IPS DF 19.7 (cell line): ENCODE measurements at regions not wholly inside any gene's neighbourhood (a gene's known extent, or its start where the extent isn't known, plus 50 kb on each side); places are given as distances from the start of the nearest gene placed in this dataset.
A peak's percentile ranks its signal among the peaks of the same experiment; 100 is the strongest.
"Not testable (repeated sequence)": the region's sequence is repeated elsewhere in the genome, so short reads cannot be mapped to it uniquely, and the experiment has no call there.

ENCODE experiments used
- DNase-seq: peaks from one replicate; pipeline ENCODE4 v3.0.0-alpha.2; 2013; ENCODE audit warnings: low read depth, low spot score

DNA sequence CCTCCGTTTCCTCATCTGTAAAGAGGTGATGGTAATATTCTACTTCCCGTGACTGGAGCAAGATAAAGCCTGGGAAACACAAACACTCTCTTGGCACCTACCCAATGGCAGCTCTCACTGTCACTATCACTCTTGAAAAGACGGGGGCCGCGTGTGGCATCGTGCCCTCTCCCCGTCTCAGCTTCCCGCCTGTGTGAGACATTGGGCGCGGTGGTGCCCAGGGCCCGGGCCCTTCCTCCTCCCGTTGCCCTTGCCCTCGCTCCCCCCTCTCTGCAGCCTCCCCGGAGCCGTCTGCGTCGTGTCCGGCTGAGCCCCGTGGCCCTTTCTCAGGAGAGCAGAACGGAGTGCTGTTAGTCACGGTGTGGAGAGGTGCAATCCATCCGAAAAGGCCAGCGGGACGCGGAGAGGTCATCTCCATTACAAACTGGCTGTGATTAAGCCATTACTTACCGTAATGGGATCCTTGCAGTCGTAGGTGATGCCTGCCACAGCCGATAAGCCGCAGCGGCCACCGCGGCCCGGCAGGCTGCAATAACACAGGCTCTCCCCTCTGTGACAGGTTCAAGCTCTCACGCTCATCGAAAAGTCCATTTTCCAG lies 156.4 kb upstream of the ZC3H12A start:
- no peak for DNase-seq

DNA sequence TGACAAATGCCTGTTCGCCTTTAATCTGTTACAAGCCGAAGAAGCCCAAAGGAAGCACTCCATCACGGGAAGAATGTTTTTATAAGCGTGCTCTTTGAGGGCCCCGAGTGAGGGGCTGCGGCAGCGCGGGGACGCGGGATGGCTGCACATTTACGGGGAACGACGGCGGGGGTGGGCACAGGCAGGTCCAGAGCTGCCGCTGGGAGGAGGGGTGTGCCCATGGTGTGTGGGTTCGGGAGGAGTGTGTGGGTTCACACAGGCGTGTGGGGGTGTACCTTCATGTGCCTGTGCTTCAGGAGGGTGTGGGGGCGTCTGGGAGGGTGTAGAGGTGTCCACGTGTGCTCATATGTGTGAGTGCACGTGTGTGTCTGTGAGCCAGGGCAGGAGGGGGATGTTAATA lies 155.9 kb upstream of the ZC3H12A start:
- no peak for DNase-seq

DNA sequence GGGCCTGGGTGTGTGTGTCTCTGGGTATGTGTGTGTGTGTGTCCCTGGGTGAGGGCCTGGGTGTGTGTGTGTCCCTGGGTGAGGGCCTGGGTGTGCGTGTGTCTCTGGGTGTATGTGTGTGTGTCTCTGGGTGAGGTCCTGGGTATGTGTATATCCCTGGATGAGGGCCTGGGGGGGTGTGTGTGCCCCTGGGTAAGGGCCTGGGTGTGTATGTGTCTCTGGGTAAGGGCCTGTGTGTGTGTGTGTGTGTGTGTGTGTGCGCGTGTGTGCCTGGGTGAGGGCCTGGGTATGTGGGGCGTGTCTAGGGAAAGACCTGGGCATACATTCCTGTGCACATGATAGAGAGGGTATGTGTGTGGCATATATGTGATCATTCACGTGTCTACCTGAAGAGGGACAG lies 155.1 kb upstream of the ZC3H12A start:
- no peak for DNase-seq

DNA sequence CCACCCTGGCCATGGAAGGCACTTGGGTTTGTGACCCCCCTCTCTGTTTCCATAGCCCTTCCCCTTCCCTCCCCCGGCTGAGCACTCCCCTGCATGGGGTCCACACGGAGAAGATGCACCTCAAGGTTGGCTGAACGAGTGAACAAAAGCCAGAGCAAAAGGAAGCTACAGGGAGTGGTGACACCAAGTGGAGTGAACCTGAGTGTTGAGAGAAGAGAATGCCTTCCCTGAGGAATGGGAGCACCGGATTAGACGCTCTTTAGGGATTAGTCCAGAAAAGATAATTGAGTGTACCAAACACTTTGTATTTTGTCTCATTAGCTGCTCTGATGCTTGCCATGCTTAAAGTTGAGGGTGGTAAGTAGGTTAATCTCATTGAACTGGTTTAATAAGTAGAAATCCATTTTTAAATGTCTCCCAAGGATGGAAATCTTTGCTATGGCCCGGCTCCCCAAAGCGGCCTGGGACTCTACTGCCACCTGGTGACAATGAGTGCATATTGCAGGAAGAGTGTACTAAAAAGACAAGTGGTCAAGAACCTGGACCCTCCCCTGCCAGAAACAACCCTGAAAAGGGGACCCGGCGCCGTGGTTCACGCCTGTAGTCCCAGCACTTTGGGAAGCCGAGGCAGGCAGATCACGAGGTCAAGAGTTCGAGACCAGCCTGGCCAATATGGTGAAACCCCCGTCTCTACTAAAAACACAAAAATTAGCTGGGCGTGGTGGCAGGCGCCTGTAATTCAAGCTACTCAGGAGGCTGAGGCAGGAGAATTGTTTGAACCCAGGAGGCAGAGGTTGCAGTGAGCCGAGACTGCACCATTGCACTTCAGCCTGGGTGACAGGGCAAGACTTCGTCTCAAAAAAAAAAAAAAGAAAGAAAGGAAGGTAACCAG lies 150.6 kb upstream of the ZC3H12A start:
- no peak for DNase-seq

DNA sequence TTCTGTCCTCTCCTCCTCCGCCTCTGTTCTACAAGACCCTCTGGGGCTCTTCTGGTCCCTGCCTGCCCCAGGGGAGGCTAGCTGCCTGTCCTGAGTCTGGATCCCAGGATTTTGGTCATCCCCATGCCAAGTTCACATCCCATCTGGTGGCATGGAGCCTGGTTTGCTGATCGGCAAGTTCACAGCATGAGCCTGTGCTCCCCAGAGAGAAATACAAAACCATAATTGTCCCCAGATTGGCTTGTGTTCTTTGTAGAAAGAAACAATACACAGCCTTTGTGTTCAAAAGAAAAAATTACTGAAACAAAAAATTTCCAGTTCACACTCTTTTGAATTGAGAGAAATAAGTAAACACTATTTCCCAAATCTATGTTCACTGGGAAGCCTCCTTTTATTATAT lies 149.4 kb upstream of the ZC3H12A start:
- DNase-seq = no peak

DNA sequence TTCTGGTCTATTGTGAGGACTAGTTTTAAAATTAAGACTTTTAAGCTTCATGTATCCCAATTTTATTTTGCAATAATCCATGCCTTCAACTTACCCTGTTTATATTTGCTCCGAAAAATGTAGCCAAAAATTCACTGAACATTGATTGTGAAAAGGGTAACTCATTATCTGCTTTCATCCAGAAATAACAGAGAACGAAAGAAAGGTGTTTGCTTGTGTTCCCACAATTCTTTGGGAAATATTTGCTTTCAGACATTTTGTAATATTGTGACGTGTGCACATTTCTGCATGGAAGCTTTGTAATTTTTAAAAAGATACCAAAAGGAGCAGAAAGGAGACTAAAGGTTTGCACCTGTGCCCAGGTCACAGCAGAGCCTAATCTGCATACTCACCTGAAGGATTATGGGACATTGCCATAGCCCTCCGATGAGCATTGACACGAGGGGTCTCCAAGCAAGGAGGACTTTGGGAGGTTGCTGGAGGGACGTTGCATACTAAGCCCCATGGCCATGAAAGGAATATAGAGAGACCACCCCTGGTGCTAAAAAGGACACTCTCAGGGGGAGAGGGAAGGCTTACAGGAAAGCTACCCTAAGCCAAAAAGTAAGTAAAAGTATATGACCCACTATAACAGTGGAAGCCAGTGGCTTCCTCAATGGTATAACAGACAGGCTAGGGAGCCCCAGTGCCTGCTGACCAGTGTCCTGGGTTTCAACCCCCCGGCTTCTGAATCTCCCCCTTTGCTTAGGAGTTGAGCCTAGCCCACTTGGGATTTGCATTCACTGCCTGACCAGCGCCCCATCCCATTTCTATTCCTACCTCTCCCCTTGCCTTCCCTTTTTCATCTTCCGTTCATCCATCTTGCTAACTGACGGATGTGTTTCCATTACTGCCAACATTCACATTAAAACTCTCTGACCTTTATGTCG lies 148.6 kb upstream of the ZC3H12A start:
- no peak for DNase-seq

DNA sequence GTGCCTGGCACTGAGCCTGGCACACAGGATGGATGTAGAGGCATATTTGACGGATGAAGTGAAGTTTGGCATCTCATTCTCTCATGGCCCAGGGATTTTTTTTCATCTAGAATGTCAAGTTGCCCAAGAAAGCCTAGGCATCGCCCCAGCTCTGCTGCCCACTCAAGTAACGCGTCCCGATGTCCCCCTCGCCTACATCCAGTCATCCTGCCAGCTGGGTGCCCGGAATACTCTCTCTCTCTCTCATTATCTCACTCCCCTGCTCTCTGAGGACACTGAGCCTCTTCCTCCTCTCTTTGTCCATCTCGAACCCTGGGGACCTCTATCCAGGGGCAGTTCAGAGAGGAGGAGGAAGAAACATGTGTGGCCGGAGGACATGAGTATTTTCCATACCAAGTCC lies 142.3 kb upstream of the ZC3H12A start:
- DNase-seq = no peak

DNA sequence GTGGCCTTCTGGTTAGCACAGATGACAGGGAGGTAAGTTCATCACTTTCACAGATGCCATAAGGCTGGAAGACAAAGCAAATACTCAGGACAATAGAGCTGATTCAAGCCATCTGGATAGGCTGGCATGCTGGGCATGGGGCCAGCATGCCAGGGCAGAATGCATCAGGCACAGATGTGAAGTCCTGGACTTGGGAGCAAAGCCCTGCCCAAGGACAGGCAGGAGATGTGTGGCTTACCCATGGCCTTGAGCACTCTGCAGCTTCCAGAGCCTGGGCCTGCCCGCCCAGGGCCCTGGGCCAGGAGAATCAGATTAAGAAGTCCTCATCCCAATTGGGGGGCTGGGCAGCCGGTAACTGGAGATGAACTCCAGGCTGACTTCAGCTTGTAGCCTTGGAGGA lies 135.7 kb upstream of the ZC3H12A start:
- no peak for DNase-seq

DNA sequence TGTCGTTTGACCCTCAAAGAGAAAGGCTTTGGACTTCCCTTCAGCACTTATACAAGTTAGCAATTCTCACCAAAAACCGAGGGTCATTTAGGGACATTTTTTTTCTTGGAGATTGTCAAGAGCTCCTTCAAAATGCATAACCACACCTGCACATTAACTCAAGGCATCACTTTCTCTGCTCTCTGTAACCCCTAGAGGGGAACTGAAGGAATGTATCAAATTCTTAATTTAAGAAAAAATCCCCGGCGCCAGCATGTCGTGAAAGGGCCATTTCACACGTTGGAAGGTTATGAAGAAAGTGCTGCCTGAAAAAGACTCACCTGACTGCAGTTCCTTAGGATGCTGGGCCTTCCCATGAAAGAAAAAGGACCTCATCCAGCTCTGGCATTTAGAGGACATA lies 131.6 kb upstream of the ZC3H12A start:
- DNase-seq = no peak

DNA sequence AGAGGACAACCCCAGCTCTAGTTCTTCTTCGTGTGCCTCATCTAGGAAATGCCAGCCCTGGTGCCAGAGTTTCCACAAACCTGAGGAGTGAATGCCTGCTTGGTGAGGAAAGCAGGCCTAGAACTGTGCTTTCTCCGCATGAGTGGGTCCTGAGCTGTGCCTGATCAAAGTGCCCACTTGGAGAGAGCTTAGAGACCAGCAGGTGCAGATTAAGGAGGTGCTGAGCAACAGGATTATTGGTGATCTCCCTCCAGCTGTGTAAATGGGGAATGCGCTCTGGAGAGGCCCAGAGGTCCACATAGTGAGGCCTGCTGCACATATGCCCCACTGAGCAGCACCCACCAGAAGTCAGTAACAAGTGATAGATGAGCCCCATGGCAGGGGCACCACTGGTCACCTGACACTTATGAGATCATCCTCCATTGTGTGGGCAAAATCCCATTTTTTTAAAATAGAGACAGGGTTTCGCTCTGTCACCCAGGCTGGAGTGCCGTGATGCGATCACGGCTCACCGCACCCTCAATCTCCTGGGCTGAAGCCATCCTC lies 127.2 kb upstream of the ZC3H12A start:
- DNase-seq = no peak

DNA sequence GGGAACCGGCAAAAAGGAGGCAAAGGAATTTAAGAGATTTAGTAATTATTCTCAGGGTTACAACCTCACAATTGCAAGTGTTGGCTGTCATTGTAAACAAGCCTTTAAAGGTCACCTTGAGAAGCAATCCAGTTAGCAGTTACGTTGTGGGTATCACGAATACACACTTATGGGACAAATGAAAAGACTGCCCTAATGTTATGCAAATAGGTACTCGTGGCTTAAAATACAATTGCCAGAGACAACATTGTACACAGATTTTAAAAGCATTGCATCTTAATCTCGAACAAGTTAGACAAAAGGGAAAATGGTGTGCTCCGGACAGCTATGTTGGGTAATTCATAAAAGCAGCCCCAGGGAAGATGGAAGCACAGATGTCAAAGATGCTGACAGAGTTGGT lies 120.5 kb upstream of the ZC3H12A start:
- DNase-seq = no peak

DNA sequence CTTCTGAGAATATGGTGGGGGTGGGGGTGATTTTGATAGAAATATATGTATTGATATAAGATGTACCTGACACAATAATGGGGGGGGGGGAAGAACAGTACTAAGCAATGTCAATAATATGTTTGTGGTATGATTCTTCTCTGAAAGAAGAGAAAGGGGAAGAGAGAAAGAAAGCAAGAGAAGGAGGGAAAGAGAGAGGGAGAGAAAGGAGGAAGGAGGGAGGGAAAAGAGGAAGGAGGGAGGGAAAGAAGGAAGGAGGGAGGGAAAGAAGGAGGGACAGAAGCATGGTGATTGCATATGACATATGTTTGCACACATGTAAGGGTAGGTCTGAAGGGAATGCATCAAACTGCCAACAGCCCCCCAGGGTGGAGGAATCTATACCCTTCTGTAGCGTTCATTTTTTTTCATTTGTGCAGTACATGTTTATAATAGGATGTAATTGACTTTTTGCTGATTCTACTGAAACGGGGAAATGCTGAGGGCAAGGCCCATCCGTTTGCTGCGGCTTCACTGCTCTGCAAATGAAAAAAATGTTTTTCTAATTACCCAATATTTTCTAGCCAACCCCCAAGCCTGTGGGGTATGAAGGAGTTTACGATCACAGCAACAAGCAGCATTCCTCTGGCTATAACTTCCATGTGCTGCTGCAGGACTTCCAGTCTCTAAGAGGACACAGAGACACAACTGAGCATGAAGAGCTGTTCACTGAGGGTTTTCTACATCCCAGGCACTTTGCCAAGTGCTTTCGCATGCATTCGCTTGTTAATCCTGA lies 119.3 kb upstream of the ZC3H12A start:
- no peak for DNase-seq

DNA sequence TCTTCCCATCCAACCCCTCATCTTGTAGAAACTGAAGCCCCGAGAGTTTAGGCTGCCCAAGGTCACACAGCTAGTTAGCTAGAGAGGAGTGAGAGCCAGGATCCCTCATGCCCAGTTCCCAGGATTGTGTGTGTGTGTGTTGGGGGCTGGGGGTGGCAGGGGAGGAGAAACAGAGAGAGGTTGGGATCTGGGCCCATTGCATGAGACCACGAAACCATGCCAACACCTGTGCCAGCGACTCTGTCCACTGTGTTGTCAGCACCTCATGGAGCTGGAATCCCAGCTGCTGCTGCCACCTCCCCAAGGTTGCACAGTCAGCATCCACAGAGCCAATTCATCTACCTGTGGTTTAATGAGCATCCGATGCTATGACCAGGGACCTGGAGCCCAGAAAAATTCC lies 115.4 kb upstream of the ZC3H12A start:
- no peak for DNase-seq

DNA sequence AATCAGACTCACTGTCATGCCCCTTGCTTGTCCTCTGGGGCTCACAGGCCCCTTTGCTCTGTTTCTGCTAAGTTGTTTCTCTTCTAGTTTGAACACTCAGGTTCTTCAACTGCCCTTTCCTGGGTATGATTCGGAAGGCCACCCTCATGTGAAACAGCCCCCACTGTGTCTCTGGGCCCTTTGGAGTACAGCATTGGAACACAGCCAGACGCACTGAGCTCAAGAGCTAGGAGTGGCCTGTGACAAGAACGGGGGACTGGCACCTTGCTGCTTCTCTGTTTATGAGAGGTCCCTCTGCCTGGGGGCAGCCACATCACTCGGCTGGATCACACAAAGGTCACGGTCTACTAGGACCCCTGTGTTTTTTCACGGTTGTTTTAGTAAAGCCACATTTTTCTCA lies 114.4 kb upstream of the ZC3H12A start:
- DNase-seq = no peak

DNA sequence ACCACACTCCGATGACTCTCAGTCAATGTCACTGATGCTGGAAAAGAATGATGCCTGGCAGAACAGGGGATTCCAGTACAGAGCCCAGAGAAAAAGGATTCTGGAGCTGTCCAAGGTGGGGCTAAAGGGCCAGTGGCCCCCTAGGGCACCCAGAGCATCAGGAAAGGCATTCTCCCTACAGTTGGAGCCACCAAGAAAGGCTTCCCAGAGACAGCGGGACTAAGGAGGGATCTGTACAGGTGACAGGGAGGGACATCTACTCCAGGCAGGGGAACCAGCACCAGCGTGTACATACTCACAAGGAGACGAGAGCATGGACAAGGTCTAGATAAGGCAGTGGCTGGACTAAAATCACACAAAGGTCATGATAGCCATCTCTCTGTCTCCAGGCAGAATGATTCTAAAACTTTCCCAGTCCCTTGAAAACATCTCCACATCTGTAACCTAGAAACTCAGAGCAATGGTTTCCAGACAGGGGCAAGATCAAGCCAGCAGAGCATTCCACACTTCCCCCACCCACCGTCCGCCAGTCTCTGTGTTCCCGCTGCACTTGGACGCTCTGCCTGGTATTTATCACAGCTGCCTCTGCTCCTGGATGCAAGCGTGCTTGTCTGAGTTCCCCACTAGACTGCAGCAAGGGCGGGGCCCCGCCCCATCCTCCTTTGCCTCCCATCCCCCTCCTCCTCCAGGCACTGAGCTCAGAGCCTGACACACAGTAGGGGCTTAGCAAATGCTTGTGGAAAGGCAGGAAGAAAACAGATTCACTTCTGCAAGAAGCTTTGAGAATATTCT lies 111.6 kb upstream of the ZC3H12A start:
- peak; percentile 48 for DNase-seq

DNA sequence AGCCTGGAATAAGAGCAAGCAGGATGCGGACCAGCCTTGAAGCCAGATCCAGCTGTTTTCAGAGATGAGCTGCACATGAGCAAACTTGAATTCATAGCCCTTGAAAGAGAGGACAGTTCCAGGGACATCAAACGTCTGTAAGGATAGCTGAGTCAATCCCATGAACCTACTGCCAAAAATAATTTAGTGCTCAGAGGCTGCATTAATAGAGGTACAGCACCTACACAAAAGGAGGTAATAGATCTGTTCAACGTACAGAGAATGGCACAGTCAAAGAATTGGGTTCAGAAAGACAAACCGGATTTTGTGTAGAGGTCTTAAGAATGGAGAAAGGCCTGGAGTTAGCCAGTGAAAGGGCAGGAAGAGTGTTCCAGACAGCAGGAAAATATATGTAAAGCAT lies 110.8 kb upstream of the ZC3H12A start:
- no peak for DNase-seq

DNA sequence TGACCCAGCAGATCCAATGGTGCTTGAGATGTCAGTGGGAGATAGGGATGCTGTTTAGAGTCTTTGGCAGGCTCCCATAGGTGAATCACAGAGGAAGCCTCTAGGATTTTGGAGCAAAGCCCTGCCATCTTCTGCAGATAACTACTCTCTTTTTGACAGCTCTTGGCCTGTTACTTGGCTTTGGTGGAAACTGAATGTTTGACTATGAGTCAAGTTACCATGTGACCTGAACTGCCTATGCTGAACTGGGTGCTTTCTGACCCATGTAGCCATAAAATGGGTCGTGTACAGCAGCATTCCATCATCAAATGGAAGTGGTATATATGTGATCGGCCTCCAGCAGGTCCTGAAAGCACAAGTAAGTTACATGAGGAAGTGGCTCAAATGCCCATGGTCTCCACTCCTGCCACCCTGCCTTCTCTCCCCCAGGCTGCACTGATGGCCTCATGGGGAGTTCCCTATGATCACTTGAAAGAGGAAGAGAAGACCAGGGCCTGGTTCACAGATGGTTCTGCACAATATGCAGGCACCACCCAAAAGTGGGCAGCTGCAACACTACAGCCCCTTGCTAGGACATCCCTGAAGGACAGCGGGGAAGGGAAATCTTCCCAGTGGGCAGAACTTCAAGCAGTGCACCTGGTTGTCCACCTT lies 105.6 kb upstream of the ZC3H12A start:
- not testable (repeated sequence) for DNase-seq

DNA sequence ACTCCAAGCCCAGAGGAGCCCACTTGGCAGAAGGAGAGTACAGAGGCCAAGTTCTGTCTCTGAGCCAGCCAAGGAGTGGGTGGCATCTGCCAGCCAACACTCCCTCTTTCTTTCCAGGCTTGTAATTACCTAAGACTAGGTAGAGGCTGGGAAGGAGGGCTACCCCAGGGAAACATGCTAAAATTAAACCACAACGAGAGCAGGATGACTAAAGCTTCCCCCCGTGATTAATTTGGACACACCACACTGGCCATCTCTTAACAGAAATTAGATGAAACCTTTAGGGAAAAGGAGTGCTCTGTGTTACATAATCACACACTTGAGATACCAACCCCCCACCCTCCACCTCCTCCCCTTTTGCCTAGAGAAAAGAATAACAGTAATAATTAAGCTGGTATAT lies 102.1 kb upstream of the ZC3H12A start:
- DNase-seq = no peak

DNA sequence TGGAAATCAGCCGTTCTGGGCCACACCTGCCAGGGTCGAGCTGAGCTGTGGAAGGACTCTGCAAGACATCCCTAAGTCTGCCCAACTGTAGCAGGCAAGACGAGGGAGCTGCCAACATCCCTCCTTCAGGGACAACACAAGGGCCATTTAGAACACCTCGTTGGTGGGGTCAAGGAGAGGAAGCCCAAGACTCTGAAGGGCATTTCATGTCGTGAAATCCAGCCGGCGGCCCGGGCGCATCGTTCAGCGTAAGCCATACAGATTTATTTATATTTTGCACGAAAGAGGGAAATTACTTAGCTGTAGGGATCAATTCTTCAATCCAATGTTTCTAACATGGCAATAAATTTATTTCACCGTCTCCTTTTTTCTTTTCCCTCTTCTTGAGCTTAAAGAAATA lies 101.7 kb upstream of the ZC3H12A start:
- DNase-seq = no peak

DNA sequence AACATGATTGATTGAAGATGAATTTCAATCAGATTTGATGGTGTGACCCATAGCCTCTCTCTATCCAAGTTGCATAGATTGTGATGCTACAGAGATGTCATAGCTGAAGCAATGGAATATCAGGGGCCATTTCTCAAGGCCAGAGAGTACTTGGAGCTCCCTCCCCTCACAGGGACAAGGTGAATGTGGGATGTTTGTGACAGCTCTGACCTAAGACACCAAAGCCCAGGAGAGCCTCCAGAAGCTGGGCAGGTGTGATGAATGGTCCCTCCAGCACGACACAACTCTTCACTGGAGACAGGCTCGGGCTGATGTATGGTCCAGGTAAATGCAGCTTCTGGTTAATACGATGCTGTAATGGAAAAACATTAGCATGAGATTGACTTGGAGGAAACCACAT lies 101.0 kb upstream of the ZC3H12A start:
- no peak for DNase-seq
